NCI-H2029 treated with DMSO at 0.1 percent for 48 hours (cell line): ENCODE measurements at regions not wholly inside any gene's neighbourhood (a gene's known extent, or its start where the extent isn't known, plus 50 kb on each side); places are given as distances from the start of the nearest gene placed in this dataset.
"Not testable (repeated sequence)": the region's sequence is repeated elsewhere in the genome, so short reads cannot be mapped to it uniquely, and the experiment has no call there.

ENCODE experiments used
- DNase-seq: peaks from one replicate; lab custom pipeline; 2025; lab: John Stamatoyannopoulos, UW

DNA sequence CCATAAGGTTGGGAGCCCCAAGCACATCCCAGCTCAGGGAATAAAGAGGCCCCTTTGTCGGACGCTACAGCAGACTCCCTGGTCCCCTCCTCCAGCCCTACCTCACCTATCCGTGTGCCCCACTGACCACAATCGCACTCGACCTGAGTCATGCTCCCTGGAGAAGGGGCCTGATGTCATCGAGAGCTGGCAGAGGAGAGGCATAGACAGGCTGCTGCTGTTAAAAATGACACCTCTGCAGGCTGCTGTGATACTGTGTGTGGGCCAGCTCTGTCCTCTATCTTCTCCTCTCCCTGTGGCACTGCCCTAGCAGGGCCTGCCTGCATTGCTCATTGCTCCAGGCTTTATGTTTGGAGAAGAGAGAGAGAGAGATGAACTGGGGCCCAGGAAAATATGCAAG, 123.4 kb upstream of the SYT13 start:
- DNase-seq, result no peak

DNA sequence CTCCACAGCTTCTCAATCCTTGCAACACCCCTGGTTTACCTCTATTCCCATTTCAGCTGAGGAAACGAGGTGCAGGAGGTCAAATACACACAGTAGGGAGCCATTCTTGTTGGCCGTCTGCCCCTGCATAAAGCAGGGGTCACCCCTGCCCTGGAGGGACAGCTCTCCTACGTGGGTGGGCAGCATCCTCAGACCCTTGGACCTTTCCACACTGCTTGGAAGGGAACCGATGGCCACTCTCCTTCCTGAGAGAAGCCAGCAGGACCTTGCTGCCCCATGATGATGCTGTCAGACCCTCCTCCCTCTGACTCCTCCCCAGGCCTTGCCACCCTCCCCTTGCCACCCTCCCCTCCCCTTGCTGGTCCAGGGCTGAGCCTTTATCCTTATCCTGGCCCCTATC, 121.1 kb upstream of the SYT13 start:
- DNase-seq, result no peak

DNA sequence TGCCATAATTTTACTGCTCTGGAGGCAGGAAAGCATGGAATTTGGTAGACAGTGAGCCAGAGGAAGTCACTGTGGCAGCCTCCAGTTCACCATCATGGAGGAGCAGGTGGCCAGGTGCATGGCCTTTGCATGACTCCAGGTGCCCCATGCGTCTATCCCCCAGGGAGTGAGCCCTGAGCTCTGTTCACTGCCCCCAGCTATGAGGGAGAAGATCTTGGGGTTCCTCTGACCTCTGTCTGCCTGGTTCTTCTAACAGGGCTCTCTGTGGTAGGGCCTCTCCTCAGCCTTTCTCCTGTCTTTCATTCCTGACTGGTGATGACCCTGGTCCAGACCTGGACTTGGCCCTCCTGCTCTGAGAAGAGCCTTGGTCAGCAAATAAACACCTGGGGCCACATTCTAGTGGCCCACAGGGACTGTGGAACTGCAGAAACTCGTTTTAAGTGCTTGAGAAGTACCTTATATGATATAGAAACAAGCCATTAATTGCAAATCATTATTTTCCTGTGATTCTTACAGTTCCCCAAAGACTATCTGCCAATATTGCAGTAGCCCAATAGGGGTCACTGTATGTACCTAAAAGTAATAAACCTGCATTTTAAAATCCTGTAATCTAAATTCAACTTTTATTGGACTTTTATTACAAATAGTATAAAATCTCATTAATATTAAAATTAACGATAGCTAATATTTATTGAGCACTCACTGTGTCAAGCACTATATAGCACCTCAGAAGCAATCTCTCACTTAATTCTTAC, 120.0 kb upstream of the SYT13 start:
- no peak for DNase-seq

DNA sequence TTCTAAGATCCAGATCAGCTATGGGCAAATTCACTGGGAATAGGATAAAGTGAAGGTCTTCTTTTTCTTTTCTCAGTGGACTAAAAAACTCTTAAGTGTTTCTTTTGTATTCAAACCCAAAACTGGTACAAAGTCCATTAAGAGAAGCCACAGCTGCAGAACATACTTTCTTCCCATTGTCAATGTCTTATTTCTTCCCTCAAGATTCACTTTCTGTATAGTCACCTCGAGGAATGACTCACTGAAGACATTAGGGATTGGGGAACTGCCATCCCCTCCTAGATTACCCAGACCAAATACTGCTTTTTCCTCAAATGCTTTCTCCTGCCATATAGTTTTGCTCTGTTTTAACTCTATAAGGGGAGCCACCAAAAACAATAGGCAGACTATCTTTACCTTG, 117.4 kb upstream of the SYT13 start:
- not testable (repeated sequence) for DNase-seq

DNA sequence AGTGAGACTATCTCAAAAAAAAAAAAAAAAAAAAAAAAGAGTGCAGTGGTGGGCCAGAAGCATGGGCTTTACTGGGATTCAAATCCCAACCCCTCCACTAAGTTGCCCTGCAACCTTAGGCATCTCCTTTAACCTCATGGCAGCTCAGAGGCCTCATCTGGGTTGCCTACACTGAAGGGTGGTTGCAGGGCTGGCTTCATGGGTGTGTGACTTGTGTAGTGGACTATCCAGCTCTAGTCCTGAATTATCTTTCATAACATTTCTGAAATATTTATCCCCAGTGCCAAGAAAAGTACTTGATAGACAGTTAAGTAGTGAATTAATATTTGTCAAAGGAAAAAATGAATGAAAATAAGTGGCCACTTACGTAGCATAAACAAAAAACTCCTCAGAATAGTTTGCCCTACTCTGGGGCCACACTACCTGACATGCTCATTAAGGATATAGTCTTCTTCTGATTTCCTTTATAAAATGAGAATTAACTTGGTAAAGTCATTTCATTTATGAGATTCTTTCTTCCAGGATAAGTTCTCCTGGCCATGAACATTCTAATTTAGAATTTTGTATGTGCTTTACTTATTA, 116.0 kb upstream of the SYT13 start:
- DNase-seq, result no peak

DNA sequence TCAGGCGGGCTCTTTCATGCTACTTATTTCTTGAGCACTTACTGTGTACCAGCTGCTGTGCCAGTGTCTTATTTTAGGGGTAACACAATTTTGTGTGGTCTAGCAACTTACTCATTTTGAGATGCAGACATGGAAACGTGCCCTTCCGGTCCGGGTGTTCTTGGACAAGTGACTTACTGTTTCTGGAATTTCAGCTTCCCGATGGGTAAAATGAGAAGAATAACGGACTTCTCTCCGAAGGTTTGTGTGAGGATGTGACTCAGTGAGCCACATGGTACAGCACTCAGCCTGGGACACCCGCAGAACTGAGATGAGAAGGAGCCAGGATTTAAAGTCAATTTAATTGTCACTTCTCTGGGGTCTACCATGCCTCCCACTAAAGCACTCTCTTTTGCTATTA, 114.5 kb upstream of the SYT13 start:
- DNase-seq, result no peak

DNA sequence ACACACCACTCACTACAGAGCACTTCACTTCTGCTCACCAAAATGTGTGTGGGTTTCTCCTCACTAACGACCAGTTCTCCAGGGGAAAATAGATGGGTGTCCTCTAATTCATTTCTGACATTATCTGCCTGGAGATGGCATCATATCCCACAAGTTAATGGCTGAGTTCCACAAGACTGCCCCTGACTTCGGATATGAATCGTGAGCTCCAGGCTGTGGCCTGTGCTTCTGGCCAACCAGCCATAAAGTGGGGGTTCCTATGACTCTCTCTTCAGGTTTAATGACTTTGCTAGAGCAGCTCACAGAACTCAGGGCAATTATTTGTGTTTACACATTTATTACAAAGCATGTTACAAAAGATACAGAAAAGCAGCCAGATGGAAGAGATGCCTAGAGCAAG, 113.0 kb upstream of the SYT13 start:
- DNase-seq, result no peak

DNA sequence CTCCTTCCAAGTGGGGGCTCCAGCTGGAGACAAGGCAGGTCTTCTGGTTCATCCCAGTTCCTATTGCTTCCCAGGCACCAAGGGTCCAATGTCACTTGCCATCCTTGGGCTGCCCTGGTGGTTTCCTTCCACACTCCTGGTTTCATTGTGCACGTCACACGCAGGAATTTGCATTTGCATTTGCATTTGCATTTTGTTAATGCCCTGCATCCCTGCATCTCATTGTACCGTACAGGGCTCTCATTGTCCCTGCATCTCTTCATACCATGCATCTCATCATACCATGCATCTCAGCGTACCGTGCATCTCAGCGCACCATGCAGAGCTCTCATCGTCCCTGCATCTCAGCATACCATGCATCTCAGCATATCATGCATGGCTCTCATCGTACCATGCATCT, 112.2 kb upstream of the SYT13 start:
- DNase-seq, result no peak

DNA sequence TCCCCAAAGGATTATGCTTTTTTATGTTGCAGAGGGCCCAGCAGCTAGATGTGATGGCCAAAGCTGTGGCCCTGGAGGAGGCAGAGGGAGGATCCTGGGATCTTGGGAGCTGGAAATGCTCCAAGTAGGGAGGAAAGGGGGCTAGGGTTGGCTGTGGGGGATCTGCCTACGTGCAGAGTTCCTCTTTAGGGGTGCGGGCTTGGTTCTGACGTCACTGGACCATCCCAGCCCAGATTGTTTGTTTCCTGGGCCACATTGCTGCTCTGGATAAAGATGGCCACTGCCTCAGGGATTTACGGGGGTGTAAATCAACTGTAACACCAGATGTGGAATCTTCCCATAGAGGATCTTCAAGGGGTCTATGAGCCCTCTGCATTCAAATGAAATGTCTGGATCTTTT, 110.3 kb upstream of the SYT13 start:
- no peak for DNase-seq

DNA sequence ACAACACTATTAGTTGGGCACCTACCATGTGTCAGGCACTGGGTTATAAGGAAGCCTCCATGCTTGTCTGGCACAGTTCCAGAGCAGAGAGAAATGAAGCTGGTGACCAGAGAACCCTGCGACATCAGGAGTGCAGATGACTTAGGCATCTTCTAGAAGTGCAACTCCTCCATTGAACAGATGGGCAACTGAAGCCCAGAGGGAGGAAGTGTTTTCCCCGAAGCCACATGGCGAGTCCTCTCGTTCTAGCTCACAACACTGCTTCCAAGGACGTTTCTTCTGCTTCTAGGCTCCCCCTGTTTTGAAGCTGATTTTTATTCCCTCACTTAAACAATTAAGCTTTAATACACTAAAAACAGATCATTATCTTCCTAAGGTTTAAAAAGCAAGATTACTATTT, 109.8 kb upstream of the SYT13 start:
- no peak for DNase-seq

DNA sequence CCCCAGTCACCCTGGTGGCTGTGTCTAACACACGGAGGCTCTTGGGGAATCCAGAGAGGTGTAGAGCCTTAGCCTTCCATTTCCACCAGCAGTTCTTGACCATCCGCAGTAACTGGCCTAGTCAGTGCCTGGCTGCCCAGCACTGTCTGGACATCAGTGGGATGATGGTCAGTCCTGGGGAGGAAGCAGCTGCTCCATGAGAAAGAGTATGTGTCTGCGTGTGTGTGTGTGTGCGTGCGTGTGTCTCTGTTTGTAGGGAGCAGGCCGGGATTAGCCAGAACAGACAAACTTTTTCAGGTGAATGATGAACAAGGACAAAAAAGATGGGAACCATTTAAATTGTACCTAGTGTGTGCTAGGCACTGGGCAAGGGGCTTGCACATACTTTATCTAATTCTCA, 109.3 kb upstream of the SYT13 start:
- no peak for DNase-seq

DNA sequence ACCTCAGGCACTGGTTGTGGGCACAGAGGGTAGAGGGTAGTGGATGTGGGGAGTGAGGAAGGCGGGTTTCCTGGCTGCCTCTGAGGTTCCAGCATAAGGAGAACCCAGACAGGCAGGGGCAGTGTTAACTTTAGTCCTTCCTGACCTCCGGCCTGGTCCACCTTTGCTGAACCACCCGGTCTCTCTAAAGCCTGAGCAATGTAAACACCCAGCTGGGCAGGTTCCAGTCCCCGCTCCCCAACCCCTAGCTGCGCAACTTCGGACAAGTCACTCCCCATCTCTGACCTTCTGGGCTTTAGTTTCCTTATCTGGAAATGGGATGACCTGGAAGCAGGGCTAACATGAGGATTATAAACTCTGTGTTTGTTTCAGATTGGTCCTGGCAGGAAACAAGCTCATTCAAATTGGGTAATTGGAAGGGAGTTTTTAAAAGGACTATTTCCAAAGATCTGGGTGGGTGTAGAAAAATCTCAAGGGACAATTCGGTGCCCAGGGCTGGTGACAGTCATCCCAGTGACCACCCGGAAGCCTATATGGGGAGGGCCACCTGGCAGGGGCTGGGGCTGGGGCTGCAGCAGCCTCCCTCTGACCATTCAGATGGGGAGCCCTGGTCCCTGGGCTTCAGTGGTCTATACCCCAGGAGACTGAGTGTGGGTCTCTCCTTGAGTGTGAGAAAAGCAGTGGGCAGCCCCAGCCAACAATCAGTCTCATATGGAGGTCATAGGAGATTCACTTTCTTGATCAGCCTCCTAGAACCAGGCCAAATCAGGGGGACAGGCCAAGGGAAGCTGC, 108.3 kb upstream of the SYT13 start:
- no peak for DNase-seq

DNA sequence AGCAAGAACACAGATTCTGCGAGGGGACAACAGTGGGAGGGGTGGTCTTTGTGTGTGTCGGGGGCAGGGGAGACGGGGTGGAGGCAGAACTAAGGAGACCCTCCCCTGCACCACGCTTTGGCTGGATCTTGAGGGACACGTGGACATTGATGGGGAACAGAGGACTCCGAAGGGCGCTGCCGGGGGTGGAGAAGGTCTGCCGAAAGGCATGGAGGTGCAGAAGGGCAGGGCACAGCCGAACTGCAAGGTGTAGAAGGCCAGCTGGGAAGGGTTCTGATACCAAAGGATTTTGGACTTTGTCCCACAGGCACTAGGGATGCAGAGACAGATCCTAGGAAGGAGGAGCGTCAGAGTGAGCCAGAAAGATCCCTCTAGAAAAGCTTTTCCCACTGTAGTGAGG, 107.7 kb upstream of the SYT13 start:
- no peak for DNase-seq

DNA sequence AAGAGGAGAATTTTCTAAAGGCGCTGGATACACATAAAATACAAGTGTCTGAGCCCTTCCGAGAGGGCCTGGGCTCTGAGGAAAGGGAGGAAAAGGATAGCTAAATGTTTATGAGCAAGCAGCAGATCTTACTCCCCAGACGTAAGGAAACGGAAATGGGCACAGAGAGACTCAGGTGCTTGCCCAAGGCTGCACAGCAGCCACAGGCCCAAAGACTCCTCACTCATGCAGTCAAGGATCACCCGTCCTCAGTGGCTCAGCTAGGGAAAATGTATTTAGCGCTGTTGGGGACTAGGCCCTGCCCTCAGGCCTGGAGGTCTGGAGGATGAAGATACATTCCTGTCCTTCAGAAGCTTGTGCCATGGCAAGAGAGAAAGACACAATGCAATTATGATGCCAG, 107.2 kb upstream of the SYT13 start:
- DNase-seq, result no peak

DNA sequence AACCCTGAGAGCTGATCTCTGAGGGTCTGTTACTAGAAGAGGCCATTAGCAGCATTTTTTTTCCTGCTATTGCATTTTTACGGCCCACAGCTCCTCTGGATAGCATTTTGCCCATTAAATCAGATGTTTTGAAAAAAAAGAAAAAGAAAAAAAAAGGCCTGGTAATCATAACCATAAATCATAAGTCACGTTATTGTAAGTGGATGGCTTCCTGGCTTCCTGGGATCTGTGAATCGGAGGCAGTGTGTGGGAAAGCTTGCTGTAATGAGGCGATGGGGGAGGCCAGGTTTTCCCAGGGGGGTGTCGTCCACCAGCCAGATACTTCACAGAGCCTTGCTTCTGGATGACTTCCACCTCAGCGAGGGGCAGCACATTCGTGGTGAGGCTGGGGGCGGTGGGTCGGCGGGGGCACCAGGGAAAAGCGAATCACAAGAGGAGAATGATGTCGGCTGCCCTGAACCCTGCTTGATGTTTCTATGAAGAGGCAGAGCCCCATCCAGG, 106.5 kb upstream of the SYT13 start:
- DNase-seq, result no peak

DNA sequence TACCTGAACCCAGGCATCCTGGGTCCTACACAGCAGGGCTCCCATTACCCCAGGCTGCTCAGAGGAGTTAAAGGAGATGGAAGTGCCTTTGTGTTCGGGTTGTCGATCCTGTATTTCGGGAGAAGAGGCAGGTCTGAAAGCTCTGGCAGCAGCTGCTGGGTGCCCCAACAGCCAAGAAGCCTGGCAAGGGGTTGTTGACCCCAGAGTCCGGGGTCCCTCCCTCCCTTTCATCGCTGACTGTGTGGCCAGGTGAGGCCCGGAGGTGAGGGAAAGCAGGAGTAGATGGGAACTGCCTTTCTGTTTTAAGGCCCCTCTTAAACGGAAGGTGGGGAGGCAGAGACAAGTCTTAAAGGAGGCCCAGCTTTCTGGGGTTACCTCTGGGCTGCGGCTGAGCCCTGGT, 106.0 kb upstream of the SYT13 start:
- DNase-seq, result no peak

DNA sequence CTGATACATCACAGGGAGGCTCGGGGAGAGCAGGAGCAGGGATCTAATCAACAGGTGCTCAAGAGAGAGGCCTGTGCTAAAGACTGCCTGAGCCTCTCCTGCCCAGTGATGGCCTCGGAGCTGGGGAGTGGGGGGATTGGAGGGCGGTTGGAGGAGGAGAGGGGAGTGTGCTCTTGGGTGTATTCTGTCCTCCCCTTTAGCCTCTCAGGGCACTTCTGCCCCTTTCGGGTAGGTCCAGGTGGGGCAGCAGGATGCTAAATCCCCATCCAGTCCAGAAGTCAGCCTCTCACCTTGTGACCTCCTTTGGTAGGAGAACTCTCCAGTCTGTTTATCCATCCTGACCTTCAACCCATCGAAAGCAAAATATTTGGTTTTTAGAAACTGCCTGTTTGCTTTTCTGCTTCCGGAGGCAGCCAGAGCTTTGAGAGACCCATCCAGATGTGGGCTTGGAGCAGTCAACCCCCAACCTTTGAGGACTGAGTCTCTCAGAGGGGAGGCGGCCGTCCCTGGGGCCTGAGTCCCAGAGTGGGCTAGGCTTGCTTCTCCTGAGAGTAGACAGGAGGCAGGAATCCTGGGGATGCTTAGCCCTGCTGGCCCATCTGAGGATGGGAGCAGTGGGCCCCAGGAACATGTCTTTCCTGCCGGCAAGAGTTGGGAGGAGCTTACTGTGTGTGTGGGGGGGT, 105.2 kb upstream of the SYT13 start:
- DNase-seq, result no peak

DNA sequence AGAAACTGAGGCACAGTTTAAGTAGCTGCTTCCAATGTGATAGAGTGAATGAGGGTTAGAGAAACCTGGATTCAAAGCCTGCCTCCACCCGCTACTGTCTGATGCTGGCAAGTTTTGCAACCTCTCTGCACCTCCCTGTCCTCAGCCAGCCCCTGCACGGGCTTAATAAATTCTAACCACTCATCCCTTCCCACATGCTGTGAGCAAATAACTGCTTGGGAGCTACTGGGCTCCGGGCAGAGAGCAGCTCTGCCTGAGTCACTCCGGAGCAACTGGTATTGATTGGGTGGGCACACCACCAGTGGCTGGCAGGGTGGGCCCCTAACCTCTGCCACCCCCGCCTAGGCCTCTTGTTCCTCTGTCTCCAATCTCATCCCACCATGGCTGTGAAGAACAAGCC, 104.3 kb upstream of the SYT13 start:
- DNase-seq, result no peak

DNA sequence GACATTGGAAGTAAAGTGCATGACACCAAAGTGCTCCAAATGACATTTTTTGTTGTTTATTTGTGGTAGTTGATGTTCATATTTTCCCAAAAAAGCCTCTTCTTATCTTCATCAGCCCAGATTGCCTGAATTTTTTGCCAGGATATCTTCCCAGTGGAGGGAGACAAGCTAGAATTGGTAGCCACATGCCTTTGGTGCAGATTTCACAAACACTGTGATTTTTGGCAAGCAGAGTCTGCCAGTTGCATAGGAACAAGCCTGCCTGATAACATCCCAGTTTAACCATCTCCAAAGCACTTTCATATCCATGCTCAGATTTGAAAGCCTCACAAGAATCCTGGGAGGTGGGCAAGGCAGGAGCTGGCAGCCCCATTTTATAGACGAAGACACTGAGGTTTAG, 102.3 kb upstream of the SYT13 start:
- DNase-seq, result no peak

DNA sequence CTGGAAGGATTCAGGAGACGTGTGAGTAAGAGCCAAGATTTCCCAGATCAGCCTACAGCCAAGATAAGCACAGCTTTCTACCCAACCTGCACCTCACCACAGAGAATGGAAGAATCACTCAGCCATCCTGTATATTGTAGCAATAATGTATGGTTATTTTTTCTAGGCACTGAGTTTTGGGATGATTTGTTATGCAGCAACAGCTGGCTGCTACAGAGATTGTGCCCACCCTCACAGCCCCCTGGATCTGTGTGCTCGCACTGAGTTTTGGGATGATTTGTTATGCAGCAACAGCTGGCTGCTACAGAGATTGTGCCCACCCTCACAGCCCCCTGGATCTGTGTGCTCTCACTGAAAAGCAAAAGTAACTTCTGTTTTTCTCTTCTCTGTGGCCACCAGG, 101.7 kb upstream of the SYT13 start:
- DNase-seq, result not testable (repeated sequence)

DNA sequence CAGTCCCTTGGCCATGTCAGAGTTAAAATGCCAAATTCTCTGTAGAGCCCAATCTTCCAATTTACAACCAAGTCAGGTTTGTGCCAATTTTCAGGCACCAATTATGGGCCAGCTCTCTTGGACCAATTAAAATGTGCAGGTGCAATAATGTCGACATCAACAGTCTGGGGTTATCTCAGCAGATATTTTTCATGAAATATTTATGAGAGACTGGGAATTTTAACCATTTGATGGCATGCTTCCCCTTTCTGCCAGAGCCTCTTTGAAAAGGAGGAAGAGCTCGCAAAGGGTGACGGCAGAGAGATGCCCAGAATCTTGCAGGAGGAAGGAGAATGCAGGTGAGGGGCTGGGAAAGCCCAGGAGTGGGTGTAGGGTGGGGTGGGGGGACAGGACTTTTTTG, 100.8 kb upstream of the SYT13 start:
- no peak for DNase-seq

DNA sequence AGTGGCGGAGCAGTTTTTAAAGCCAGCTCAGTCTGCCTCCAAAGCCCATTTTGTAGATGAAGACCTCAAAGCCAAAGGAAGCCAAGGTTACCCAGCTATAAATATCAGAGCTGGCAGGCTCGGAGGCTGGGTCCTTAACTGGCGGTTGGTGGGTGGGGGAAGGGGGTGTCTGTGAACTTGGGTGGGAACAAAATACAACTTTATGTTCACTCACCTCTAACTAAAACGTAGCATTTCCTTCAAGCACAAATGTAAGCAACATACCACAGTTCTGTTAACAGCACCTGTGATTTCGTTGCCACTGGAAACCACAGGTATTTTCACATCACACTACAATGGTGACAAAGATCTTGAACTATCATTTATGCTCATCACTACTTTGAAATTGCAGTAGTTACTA, 99.7 kb upstream of the SYT13 start:
- DNase-seq, result no peak

DNA sequence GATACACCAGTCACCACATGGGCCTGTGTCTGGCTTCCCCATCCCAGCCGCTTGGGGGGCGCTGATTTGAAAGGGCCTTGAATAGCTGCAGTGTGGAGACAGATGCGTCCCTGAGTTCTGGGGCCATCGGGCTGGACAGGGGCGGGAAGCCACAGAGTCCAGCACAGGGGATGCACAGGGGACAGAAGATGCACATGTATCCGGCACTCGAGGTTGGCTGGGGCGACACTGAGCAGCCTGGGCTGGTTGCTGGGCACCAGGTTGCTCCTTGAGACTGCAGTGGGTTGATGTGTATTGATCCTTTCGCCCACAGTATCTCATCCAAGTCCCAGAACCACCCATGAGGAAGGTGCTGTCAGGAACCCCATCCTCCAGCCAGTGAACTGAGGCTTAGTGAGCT, 99.3 kb upstream of the SYT13 start:
- no peak for DNase-seq
